ENCODE measurements at regions not wholly inside any gene's neighbourhood (a gene's known extent, or its start where the extent isn't known, plus 50 kb on each side); places are given as distances from the start of the nearest gene placed in this dataset.

DNA sequence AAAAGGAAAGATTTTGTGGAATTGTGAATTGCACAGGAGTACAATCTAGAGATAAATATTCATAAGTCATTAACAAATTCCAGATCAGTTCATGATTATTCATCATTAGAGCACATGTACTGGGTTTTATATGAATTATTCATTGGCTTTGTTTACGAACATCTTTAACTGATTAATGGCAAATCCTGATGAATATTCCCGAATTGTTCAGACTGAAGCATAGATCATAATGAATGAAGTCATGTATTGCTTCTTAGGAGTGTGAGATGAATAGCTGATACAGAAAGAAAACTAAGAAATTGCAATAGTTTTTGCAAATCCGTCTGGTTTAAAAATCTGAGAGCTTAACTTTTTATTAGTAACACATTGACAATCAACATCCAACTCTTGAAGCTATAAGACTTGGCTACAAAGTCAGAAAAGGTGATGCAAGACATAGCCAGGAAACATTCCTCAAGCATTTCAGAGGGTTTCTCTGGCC, 183.6 kb upstream of the DGKB start:
- Histone ChIP-seq H3K4me3 (ENCODE audit: low read depth, low read length, poor library complexity, severe bottlenecking) (no peak overlapping the region), H3K9me3 (ENCODE audit: low read length) (no peaks in the 10 kb centered on the region), H3K79me2 (ENCODE audit: insufficient read depth, low read depth, low read length) (no peaks in the 10 kb centered on the region), H3K4me2 (ENCODE audit: low read length) (no peak overlapping the region), H3K27ac (ENCODE audit: low read depth, low read length, poor library complexity, severe bottlenecking) (no peak overlapping the region), H3K9me2 (ENCODE audit: insufficient read depth, low read length) (no peaks in the 10 kb centered on the region), H2AFZ (ENCODE audit: low read length) (no peak overlapping the region), H4K20me1 (ENCODE audit: insufficient read depth, low read length) (no peaks in the 10 kb centered on the region), H3K4me1 (ENCODE audit: insufficient read depth, low read length, poor library complexity, severe bottlenecking) (no peaks in the 10 kb centered on the region), H3K36me3 (ENCODE audit: insufficient read depth, low read length) (no peaks in the 10 kb centered on the region)
- intact Hi-C loops (cut with micrococcal nuclease; ENCODE audit: unreplicated experiment), result no loop called here
- no TSS peak for BruUV-seq (replicated peaks)
- no peak for DNase-seq (ENCODE audit: low spot score)
- POLR2A ChIA-PET, result no interaction called here
- CTCF ChIA-PET (ENCODE audit: unreplicated experiment), result no interaction called here
- TF ChIP-seq, protein P1, sequence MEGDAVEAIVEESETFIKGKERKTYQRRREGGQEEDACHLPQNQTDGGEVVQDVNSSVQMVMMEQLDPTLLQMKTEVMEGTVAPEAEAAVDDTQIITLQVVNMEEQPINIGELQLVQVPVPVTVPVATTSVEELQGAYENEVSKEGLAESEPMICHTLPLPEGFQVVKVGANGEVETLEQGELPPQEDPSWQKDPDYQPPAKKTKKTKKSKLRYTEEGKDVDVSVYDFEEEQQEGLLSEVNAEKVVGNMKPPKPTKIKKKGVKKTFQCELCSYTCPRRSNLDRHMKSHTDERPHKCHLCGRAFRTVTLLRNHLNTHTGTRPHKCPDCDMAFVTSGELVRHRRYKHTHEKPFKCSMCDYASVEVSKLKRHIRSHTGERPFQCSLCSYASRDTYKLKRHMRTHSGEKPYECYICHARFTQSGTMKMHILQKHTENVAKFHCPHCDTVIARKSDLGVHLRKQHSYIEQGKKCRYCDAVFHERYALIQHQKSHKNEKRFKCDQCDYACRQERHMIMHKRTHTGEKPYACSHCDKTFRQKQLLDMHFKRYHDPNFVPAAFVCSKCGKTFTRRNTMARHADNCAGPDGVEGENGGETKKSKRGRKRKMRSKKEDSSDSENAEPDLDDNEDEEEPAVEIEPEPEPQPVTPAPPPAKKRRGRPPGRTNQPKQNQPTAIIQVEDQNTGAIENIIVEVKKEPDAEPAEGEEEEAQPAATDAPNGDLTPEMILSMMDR (conservative IDR thresholded peaks at IDR 0.05; ENCODE audit: low read length), result no peak
- TF ChIP-seq EZH2phosphoT487 (IDR thresholded peaks at IDR 0.05; ENCODE audit: borderline replicate concordance, low read depth, low read length), result no peak

DNA sequence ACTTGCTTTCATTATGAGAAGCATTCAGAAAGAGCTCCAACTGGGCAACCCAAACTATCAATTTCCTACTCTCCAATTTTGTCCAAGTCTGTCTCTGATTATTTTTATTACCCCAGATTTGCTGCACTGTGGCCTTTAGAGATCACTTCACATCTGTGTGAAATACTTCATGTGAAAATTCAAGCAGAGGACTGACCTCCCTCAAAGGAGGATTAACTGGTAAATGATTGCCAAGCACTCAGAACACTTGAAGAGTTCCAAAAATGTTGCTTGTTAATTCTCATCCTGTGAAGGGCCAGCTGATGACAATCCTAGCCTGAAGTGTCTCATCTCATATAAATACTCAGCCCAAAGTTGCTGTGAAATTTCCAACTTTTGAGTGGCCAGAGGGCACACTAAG, 182.8 kb upstream of the DGKB start:
- Histone ChIP-seq H3K27ac (ENCODE audit: low read depth, low read length, poor library complexity, severe bottlenecking) (no peak overlapping the region), H3K79me2 (ENCODE audit: insufficient read depth, low read depth, low read length) (no peaks in the 10 kb centered on the region), H3K9me3 (ENCODE audit: low read length) (no peaks in the 10 kb centered on the region), H4K20me1 (ENCODE audit: insufficient read depth, low read length) (no peaks in the 10 kb centered on the region), H3K4me3 (ENCODE audit: low read depth, low read length, poor library complexity, severe bottlenecking) (no peak overlapping the region), H2AFZ (ENCODE audit: low read length) (no peak overlapping the region), H3K4me2 (ENCODE audit: low read length) (no peak overlapping the region), H3K4me1 (ENCODE audit: insufficient read depth, low read length, poor library complexity, severe bottlenecking) (no peaks in the 10 kb centered on the region), H3K9me2 (ENCODE audit: insufficient read depth, low read length) (no peaks in the 10 kb centered on the region), H3K36me3 (ENCODE audit: insufficient read depth, low read length) (no peaks in the 10 kb centered on the region)
- no TSS peak for BruUV-seq (replicated peaks)
- CTCF ChIA-PET (ENCODE audit: unreplicated experiment), result no interaction called here
- POLR2A ChIA-PET, result interaction anchor here (1.0 kb wide), 1 partner anchor 16 kb away, joined by 3 read pairs; no protein-coding TSS in a partner anchor
- TF ChIP-seq, protein P1 (conservative IDR thresholded peaks at IDR 0.05; ENCODE audit: low read length), result no peak
- no peak for TF ChIP-seq EZH2phosphoT487 (IDR thresholded peaks at IDR 0.05; ENCODE audit: borderline replicate concordance, low read depth, low read length)
- intact Hi-C loops (cut with micrococcal nuclease; ENCODE audit: unreplicated experiment), result no loop called here
- DNase-seq (ENCODE audit: low spot score), result no peak

DNA sequence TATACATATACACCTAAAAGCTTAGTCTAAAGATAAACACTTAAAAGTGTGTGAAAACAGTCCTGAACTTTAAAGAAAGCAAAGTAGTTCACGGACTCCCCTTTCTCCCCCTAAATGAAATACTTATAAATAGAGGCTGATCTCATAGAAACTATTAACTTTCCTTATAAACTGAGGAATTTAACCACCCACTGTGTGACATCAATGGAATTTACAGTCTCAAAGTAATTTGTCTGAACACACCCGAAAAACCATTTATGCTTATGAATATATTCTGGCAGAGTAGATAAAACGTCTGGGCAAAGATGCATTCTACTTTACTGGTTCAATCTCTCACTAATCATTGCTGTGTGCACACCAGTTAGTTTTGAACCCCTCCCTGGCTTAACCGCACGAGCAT, 181.8 kb upstream of the DGKB start:
- BruUV-seq (replicated peaks), result no TSS peak
- intact Hi-C loops (cut with micrococcal nuclease; ENCODE audit: unreplicated experiment), result no loop called here
- POLR2A ChIA-PET, result no interaction called here
- Histone ChIP-seq H3K9me2 (ENCODE audit: insufficient read depth, low read length) (no peaks in the 10 kb centered on the region), H2AFZ (ENCODE audit: low read length) (no peak overlapping the region), H3K36me3 (ENCODE audit: insufficient read depth, low read length) (no peaks in the 10 kb centered on the region), H3K79me2 (ENCODE audit: insufficient read depth, low read depth, low read length) (no peaks in the 10 kb centered on the region), H3K9me3 (ENCODE audit: low read length) (no peaks in the 10 kb centered on the region), H4K20me1 (ENCODE audit: insufficient read depth, low read length) (no peaks in the 10 kb centered on the region), H3K4me2 (ENCODE audit: low read length) (no peak overlapping the region), H3K27ac (ENCODE audit: low read depth, low read length, poor library complexity, severe bottlenecking) (no peak overlapping the region), H3K4me3 (ENCODE audit: low read depth, low read length, poor library complexity, severe bottlenecking) (no peak overlapping the region), H3K4me1 (ENCODE audit: insufficient read depth, low read length, poor library complexity, severe bottlenecking) (no peaks in the 10 kb centered on the region)
- TF ChIP-seq, protein P1 (conservative IDR thresholded peaks at IDR 0.05; ENCODE audit: low read length), result no peak
- no peak for TF ChIP-seq EZH2phosphoT487 (IDR thresholded peaks at IDR 0.05; ENCODE audit: borderline replicate concordance, low read depth, low read length)
- CTCF ChIA-PET (ENCODE audit: unreplicated experiment), result no interaction called here
- DNase-seq (ENCODE audit: low spot score), result no peak

All from OCI-LY7 (cell line).